Activated CD8-positive, alpha-beta memory T cell treated with anti-CD3 and anti-CD28 coated beads, Interleukin-2, amount 50 U/mL, for 1 hour (primary cell): ENCODE measurements at regions not wholly inside any gene's neighbourhood (a gene's known extent, or its start where the extent isn't known, plus 50 kb on each side); places are given as distances from the start of the nearest gene placed in this dataset.

Source experiments
- DNase-seq: peaks from one replicate; pipeline ENCODE4 v3.0.0-alpha.2; 2020; ENCODE audit errors: extremely low read depth

DNA sequence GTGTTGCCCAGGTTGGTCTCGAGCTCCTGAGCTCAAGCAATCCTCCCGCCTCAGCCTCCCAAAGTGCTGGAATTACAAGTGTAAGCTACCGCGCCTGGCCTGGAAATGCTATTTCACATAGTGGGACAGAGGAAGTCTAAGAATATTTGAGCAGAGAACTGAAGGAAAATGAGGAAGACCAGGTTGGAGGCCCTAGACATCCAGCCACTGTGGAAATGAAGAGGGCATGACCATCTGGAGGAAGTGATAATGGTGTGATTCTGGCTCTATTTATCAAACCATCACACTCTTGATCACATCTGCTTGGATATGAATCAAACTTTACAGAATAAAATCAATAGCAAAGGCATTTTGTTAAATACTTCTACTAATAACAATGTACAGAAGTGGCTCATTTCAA is 65.9 kb upstream of the ARHGEF3 start:
- DNase-seq, result no peak

- no peak for DNase-seq
These were observed 63.3 kb upstream of the ARHGEF3 start for GRCh38 chr3:56864918-56865524.

DNA sequence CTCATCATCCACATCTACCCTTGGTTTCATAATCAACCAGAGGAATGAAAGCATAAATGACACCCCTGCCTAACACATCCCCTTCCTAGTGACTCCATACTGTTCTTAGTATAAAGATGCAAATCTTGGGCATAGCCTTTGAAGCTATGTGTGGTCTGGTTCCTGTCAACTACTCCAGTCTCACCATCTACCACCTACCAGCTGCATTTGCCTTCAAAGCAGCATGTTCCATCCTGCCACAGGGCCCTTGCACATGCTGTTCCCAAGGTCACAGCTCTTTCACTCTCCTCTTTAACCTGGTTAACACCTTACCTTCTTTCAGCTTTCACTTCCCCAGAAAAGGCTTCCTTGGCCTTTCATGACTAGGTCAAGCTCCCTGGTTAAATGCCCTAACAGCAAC is 62.3 kb upstream of the ARHGEF3 start:
- no peak for DNase-seq

GRCh38 chr3:56862352-56863062 is 60.8 kb upstream of the ARHGEF3 start:
- DNase-seq, result no peak

- DNase-seq, result no peak
These were observed 59.8 kb upstream of the ARHGEF3 start for GRCh38 chr3:56861511-56861910.

- DNase-seq, result no peak
These were observed 59.2 kb upstream of the ARHGEF3 start for GRCh38 chr3:56860939-56861338.

GRCh38 chr3:56860351-56860750 is 58.6 kb upstream of the ARHGEF3 start:
- DNase-seq, result no peak

DNA sequence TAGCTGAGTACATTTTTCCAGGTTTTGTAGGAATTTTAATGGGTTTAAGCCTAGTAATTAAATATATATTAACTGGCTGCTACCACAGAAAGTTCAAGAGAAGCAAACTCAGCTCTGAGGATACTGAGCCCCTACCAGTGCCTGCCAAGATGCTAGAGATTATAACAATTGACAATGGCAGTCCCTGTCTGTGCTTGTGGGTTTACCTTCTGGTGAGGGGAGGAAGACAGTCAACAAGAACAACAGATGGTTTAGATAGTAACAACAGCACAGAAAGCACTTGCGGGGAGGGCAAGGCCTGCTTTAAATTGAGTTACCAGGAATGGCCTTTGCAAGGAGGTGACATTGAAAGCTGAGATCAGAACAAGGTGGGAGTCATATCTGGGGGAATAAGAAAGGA is 56.6 kb upstream of the ARHGEF3 start:
- DNase-seq, result no peak

DNA sequence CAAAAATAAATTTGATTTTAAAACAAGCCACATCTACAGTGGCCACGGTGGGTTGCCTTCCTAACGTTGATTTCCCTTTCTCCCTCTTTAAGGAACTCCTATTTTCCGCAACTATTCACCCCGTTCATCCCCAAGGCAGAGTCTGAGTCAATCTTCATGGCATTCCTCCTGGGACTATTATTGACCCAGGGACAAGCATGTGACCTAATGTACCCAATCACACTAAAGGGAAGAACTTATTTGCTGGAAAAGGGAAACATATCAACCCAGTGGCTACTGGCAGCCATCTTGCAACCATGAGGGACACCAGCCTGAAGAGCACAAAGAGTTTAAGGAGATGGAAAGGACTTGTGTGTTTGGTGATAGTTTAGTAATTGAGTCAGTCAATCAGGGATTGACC is 55.4 kb upstream of the ARHGEF3 start:
- DNase-seq, result no peak

GRCh38 chr3:56856752-56857151 is 55.0 kb upstream of the ARHGEF3 start:
- no peak for DNase-seq

DNA sequence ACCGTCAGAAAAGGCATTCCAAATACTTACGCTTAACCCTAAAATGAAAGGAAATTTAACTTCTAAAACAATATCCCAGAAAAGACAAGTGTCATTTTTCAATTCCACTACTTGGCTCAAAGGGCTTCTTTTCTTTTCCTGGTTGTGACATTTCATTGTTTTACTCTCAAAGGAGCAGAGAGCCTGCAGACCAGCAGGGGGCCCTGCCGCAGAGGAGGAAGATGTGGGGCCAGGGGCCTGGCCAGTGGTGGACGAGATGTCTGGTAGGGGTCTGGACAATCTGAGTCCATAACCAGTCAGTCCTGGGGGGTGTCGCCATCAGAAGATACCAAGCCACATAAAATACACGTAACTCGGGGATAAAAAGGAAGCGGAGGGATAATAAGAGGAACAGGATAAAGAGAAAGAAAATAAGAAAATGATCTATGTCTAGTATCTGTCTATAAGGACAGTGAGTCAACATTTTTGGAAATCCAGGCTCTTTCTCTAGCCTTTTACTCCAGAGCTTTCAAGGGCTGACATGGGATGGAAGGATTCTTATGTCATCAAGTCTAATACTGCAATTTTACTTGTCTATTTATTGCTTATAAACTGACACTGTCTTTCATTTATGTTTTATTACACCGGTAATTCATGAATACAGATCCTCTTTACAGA is 54.2 kb upstream of the ARHGEF3 start:
- DNase-seq, result no peak

GRCh38 chr3:56854856-56855611 is 53.3 kb upstream of the ARHGEF3 start:
- no peak for DNase-seq

- no peak for DNase-seq
These were observed 50.5 kb upstream of the ARHGEF3 start for GRCh38 chr3:56851966-56852884.
